ENCODE measurements at regions not wholly inside any gene's neighbourhood (a gene's known extent, or its start where the extent isn't known, plus 50 kb on each side); places are given as distances from the start of the nearest gene placed in this dataset.
A peak's percentile ranks its signal among the peaks of the same experiment; 100 is the strongest.

GRCh38 chr13:109293166-109293565 lies 493.2 kb downstream of the IRS2 start:
- no peak overlapping the region for H2AFZ ChIP-seq (ENCODE audit: low read depth, low read length)
- no peak overlapping the region for H3K27ac ChIP-seq (ENCODE audit: low read length)
- no peak overlapping the region for H3K9ac ChIP-seq (ENCODE audit: low read depth, low read length)
- H3K9me3 ChIP-seq (ENCODE audit: insufficient read depth, low read length, severe bottlenecking), result peaks cover 10% of the 10 kb centered on the region
- peak; percentile 47; the same call in 2 of the 3 replicates for ATAC-seq (ENCODE audit: insufficient read depth, low read depth)
- H3K4me2 ChIP-seq (ENCODE audit: insufficient read depth, low read length), result no peak overlapping the region
- TF ChIP-seq EZH2 (IDR thresholded peaks at IDR 0.05; ENCODE audit: borderline replicate concordance, low read depth, low read length, severe bottlenecking), result no peak
- TF ChIP-seq CTCF (IDR thresholded peaks at IDR 0.05; ENCODE audit: borderline replicate concordance, extremely low read depth, low read length, poor library complexity, severe bottlenecking), result no peak
- DNase-seq, result no peak
- no peaks in the 10 kb centered on the region for H3K36me3 ChIP-seq (ENCODE audit: insufficient read depth, low read length)
- no peaks in the 10 kb centered on the region for H3K4me1 ChIP-seq (ENCODE audit: insufficient read depth, low read length)
- H3K27me3 ChIP-seq (ENCODE audit: insufficient read depth, low read length, poor library complexity), result no peaks in the 10 kb centered on the region
- H3K4me3 ChIP-seq (ENCODE audit: low read depth in 1 of 2, low read length in 2 of 2), result no peak overlapping the region
- H4K20me1 ChIP-seq (ENCODE audit: insufficient read depth, low read length), result no peaks in the 10 kb centered on the region
- H3K79me2 ChIP-seq (ENCODE audit: insufficient read depth, low read length), result no peaks in the 10 kb centered on the region

- H3K79me2 ChIP-seq (ENCODE audit: insufficient read depth, low read length), result no peaks in the 10 kb centered on the region
- no peak overlapping the region for H3K4me3 ChIP-seq (ENCODE audit: low read depth in 1 of 2, low read length in 2 of 2)
- no peak overlapping the region for H3K27ac ChIP-seq (ENCODE audit: low read length)
- no peaks in the 10 kb centered on the region for H3K9me3 ChIP-seq (ENCODE audit: insufficient read depth, low read length, severe bottlenecking)
- TF ChIP-seq EZH2 (IDR thresholded peaks at IDR 0.05; ENCODE audit: borderline replicate concordance, low read depth, low read length, severe bottlenecking) (no peak), CTCF (IDR thresholded peaks at IDR 0.05; ENCODE audit: borderline replicate concordance, extremely low read depth, low read length, poor library complexity, severe bottlenecking) (no peak)
- H3K4me1 ChIP-seq (ENCODE audit: insufficient read depth, low read length), result no peaks in the 10 kb centered on the region
- ATAC-seq (ENCODE audit: insufficient read depth, low read depth), result no peak
- no peak overlapping the region for H3K9ac ChIP-seq (ENCODE audit: low read depth, low read length)
- no peaks in the 10 kb centered on the region for H3K36me3 ChIP-seq (ENCODE audit: insufficient read depth, low read length)
- no peak for DNase-seq
- H3K27me3 ChIP-seq (ENCODE audit: insufficient read depth, low read length, poor library complexity), result no peaks in the 10 kb centered on the region
- H4K20me1 ChIP-seq (ENCODE audit: insufficient read depth, low read length), result no peaks in the 10 kb centered on the region
- H2AFZ ChIP-seq (ENCODE audit: low read depth, low read length), result no peak overlapping the region
- H3K4me2 ChIP-seq (ENCODE audit: insufficient read depth, low read length), result no peak overlapping the region
Measured at GRCh38 chr13:109288151-109288709, 498.2 kb downstream of the IRS2 start.

GRCh38 chr13:109287553-109287952 lies 498.8 kb downstream of the IRS2 start:
- H3K4me2 ChIP-seq (ENCODE audit: insufficient read depth, low read length), result no peak overlapping the region
- no peaks in the 10 kb centered on the region for H3K9me3 ChIP-seq (ENCODE audit: insufficient read depth, low read length, severe bottlenecking)
- no peaks in the 10 kb centered on the region for H3K36me3 ChIP-seq (ENCODE audit: insufficient read depth, low read length)
- DNase-seq (no peak), ATAC-seq (ENCODE audit: insufficient read depth, low read depth) (no peak)
- H3K4me1 ChIP-seq (ENCODE audit: insufficient read depth, low read length), result no peaks in the 10 kb centered on the region
- no peaks in the 10 kb centered on the region for H4K20me1 ChIP-seq (ENCODE audit: insufficient read depth, low read length)
- H2AFZ ChIP-seq (ENCODE audit: low read depth, low read length), result no peak overlapping the region
- H3K79me2 ChIP-seq (ENCODE audit: insufficient read depth, low read length), result no peaks in the 10 kb centered on the region
- TF ChIP-seq CTCF (IDR thresholded peaks at IDR 0.05; ENCODE audit: borderline replicate concordance, extremely low read depth, low read length, poor library complexity, severe bottlenecking), result no peak
- TF ChIP-seq EZH2 (IDR thresholded peaks at IDR 0.05; ENCODE audit: borderline replicate concordance, low read depth, low read length, severe bottlenecking), result no peak
- no peak overlapping the region for H3K9ac ChIP-seq (ENCODE audit: low read depth, low read length)
- H3K4me3 ChIP-seq (ENCODE audit: low read depth in 1 of 2, low read length in 2 of 2), result no peak overlapping the region
- no peaks in the 10 kb centered on the region for H3K27me3 ChIP-seq (ENCODE audit: insufficient read depth, low read length, poor library complexity)
- H3K27ac ChIP-seq (ENCODE audit: low read length), result no peak overlapping the region

- H3K79me2 ChIP-seq (ENCODE audit: insufficient read depth, low read length), result no peaks in the 10 kb centered on the region
- H3K36me3 ChIP-seq (ENCODE audit: insufficient read depth, low read length), result no peaks in the 10 kb centered on the region
- no peak overlapping the region for H2AFZ ChIP-seq (ENCODE audit: low read depth, low read length)
- DNase-seq (no peak), ATAC-seq (ENCODE audit: insufficient read depth, low read depth) (no peak)
- H3K9ac ChIP-seq (ENCODE audit: low read depth, low read length), result no peak overlapping the region
- no peaks in the 10 kb centered on the region for H3K9me3 ChIP-seq (ENCODE audit: insufficient read depth, low read length, severe bottlenecking)
- H3K4me2 ChIP-seq (ENCODE audit: insufficient read depth, low read length), result no peak overlapping the region
- H3K27ac ChIP-seq (ENCODE audit: low read length), result no peak overlapping the region
- no peaks in the 10 kb centered on the region for H3K27me3 ChIP-seq (ENCODE audit: insufficient read depth, low read length, poor library complexity)
- no peaks in the 10 kb centered on the region for H4K20me1 ChIP-seq (ENCODE audit: insufficient read depth, low read length)
- H3K4me3 ChIP-seq (ENCODE audit: low read depth in 1 of 2, low read length in 2 of 2), result no peak overlapping the region
- H3K4me1 ChIP-seq (ENCODE audit: insufficient read depth, low read length), result no peaks in the 10 kb centered on the region
- TF ChIP-seq EZH2 (IDR thresholded peaks at IDR 0.05; ENCODE audit: borderline replicate concordance, low read depth, low read length, severe bottlenecking), result no peak
- TF ChIP-seq CTCF (IDR thresholded peaks at IDR 0.05; ENCODE audit: borderline replicate concordance, extremely low read depth, low read length, poor library complexity, severe bottlenecking), result no peak
Measured at GRCh38 chr13:109285586-109285985, 500.8 kb downstream of the IRS2 start.

Measured in DND-41 (cell line).